Right lobe of liver (tissue), 4 donors: ENCODE measurements at regions not wholly inside any gene's neighbourhood (a gene's known extent, or its start where the extent isn't known, plus 50 kb on each side); places are given as distances from the start of the nearest gene placed in this dataset.

Source experiments
- POLR2A ChIP-seq: fragments of 450-650 bp; IDR thresholded peaks from one replicate; pipeline ENCODE4 v1.6.1; 2017; ENCODE audit warnings: antibody characterized with exemption, mild to moderate bottlenecking
- TF ChIP-seq, protein P1 (sequence below), 4 donors: fragments of 200-600 bp in 3 of 4; fragments of 450-650 bp in 1 of 4; IDR thresholded peaks; one replicate each; pipeline versions ENCODE4 v1.5.1 to v1.8.0; 2016 to 2022; ENCODE audit warnings: antibody characterized with exemption in 4 of 4, mild to moderate bottlenecking in 2 of 4
- donor health status: DM: no; HTN: no; CAD: no.
- donor health status: DM: no; HTN: no; CAD: no.
- donor health status: DM: no; HTN: yes; CAD: no.

DNA sequence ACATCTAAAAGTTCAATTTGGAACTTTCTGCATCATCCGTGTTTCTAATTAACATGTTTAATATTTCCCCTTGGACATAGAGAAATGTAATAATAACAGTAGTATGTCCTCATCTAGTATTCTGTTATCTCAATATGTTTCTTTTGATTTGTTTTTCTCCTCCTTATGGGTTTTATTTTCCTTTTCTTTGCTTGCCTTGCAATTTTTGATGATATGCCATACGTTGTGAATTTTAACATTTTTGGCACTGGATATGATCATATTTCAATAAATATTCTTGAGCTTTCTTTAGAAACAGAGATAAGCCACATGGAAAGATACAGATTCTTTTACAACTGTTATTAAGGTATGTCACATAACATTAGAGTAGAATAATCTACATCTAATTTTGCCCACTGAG is 1316.2 kb downstream of the CDH8 start:
- no peak for TF ChIP-seq POLR2A
- TF ChIP-seq, protein P1, sequence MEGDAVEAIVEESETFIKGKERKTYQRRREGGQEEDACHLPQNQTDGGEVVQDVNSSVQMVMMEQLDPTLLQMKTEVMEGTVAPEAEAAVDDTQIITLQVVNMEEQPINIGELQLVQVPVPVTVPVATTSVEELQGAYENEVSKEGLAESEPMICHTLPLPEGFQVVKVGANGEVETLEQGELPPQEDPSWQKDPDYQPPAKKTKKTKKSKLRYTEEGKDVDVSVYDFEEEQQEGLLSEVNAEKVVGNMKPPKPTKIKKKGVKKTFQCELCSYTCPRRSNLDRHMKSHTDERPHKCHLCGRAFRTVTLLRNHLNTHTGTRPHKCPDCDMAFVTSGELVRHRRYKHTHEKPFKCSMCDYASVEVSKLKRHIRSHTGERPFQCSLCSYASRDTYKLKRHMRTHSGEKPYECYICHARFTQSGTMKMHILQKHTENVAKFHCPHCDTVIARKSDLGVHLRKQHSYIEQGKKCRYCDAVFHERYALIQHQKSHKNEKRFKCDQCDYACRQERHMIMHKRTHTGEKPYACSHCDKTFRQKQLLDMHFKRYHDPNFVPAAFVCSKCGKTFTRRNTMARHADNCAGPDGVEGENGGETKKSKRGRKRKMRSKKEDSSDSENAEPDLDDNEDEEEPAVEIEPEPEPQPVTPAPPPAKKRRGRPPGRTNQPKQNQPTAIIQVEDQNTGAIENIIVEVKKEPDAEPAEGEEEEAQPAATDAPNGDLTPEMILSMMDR (IDR thresholded peaks at IDR 0.05): no peak
